CD4-positive, alpha-beta T cell (primary cell): ENCODE measurements at regions not wholly inside any gene's neighbourhood (a gene's known extent, or its start where the extent isn't known, plus 50 kb on each side); places are given as distances from the start of the nearest gene placed in this dataset.

Experiments
- ATAC-seq: fragments of 200-7000 bp; cut with Tn5 transposase; one replicate; pipeline ENCODE4 v1.10.0; 2022; ENCODE audit warnings: mild to moderate bottlenecking; ENCODE audit not compliant: poor library complexity
- CTCF ChIA-PET: fragments of 350-600 bp; sonication (Branson Sonifier 250); formaldehyde crosslinking; loops from one replicate; lab custom pipeline; 2021; ENCODE audit warnings: antibody characterized with exemption, inconsistent platforms; lab: Charles Lee
- POLR2A ChIA-PET: fragments of 350-600 bp; sonication (Branson Sonifier 250); formaldehyde crosslinking; loops from one replicate; lab custom pipeline; 2021; ENCODE audit warnings: antibody characterized with exemption, inconsistent platforms; lab: Charles Lee
- DNase-seq, 14 experiments: peaks; one replicate each; pipeline ENCODE4 v3.0.0-alpha.2; 2013 to 2020; ENCODE audit warnings: mixed read lengths in 2 of 14
- H3K27ac ChIP-seq, 2 donors: one replicate each; pipeline versions ENCODE4 v1.5.1 to v1.7.0; 2013; ENCODE audit warnings: low read length in 2 of 2, low read depth in 1 of 2, mild to moderate bottlenecking in 1 of 2
- H3K27me3 ChIP-seq, 2 experiments: 1 replicate in 1 of 2; 2 replicates in 1 of 2; pipeline versions ENCODE4 v1.6.1 to v1.7.0; 2013; ENCODE audit warnings: low read length in 2 of 2, control low read depth in 1 of 2, mild to moderate bottlenecking in 1 of 2, moderate library complexity in 1 of 2; ENCODE audit not compliant: insufficient read depth in 2 of 2, control insufficient read depth in 1 of 2
- H3K36me3 ChIP-seq: one replicate; pipeline ENCODE4 v1.6.1; 2013; ENCODE audit warnings: low read length, control low read depth; ENCODE audit not compliant: insufficient read depth
- H3K4me1 ChIP-seq: one replicate; pipeline ENCODE4 v1.6.1; 2013; ENCODE audit warnings: low read length, control low read depth; ENCODE audit not compliant: insufficient read depth
- H3K4me3 ChIP-seq: one replicate; pipeline ENCODE4 v1.5.1; 2013; ENCODE audit warnings: mild to moderate bottlenecking, low read length, moderate library complexity
- H3K9me3 ChIP-seq, 2 experiments: 1 replicate in 1 of 2; 2 replicates in 1 of 2; pipeline versions ENCODE4 v1.6.1 to v1.7.0; 2013; ENCODE audit warnings: low read length in 2 of 2, mild to moderate bottlenecking in 2 of 2, control low read depth in 1 of 2, moderate library complexity in 1 of 2; ENCODE audit not compliant: control insufficient read depth in 1 of 2, insufficient read depth in 1 of 2
- H3K27ac Mint-ChIP-seq: one replicate; pipeline ENCODE4 v1.8.0; 2020; ENCODE audit warnings: mixed read lengths
- H3K27me3 Mint-ChIP-seq: one replicate; pipeline ENCODE4 v1.8.0; 2021; ENCODE audit warnings: mixed read lengths
- H3K36me3 Mint-ChIP-seq: one replicate; pipeline ENCODE4 v1.8.0; 2021; ENCODE audit warnings: low read depth, mixed read lengths
- H3K4me1 Mint-ChIP-seq: one replicate; pipeline ENCODE4 v1.8.0; 2021; ENCODE audit warnings: low read depth, mixed read lengths
- H3K4me3 Mint-ChIP-seq: one replicate; pipeline ENCODE4 v1.8.0; 2020; ENCODE audit warnings: mild to moderate bottlenecking, mixed read lengths
- H3K9me3 Mint-ChIP-seq: one replicate; pipeline ENCODE4 v1.8.0; 2020; ENCODE audit warnings: mixed read lengths
- CTCF ChIP-seq: fragments of 200-600 bp; IDR thresholded peaks from one replicate; pipeline ENCODE4 v1.8.0; 2022; ENCODE audit warnings: antibody characterized with exemption, mild to moderate bottlenecking
- intact Hi-C, 2 experiments: fragments of 100-400 bp; cut with DNase I in 1 of 2; cut with micrococcal nuclease in 1 of 2; formaldehyde crosslinking; loops; one replicate each; pipeline versions ENCODE4 v1.15.1 to v1.9.0; 2023 to 2025; cut with DNase I, micrococcal nuclease

- Histone ChIP-seq H3K4me1 (no peaks in the 10 kb centered on the region), H3K27me3 (no peaks in the 10 kb centered on the region), H3K27ac (no peak overlapping the region), H3K4me3 (no peak overlapping the region), H3K36me3 (no peaks in the 10 kb centered on the region), H3K9me3 (no peaks in the 10 kb centered on the region)
- no peaks in the 10 kb centered on the region for H3K9me3 Mint-ChIP-seq
- no peak overlapping the region for H3K27ac Mint-ChIP-seq
- H3K4me3 Mint-ChIP-seq = no peak overlapping the region
- no peak for ATAC-seq
- no peak for DNase-seq
- intact Hi-C loops = no loop called here
- ChIA-PET POLR2A (no interaction called here), CTCF (no interaction called here)
- H3K4me1 Mint-ChIP-seq = no peaks in the 10 kb centered on the region
- TF ChIP-seq CTCF = no peak
- H3K27me3 Mint-ChIP-seq = no peaks in the 10 kb centered on the region
- H3K36me3 Mint-ChIP-seq = no peaks in the 10 kb centered on the region
Measured at GRCh38 chr6:82436740-82437139, 73.1 kb downstream of the TPBG start.

- ATAC-seq (no peak), DNase-seq (no peak)
- intact Hi-C loops = no loop called here
- Histone ChIP-seq H3K4me1 (no peaks in the 10 kb centered on the region), H3K4me3 (no peak overlapping the region), H3K27me3 (no peaks in the 10 kb centered on the region), H3K36me3 (no peaks in the 10 kb centered on the region), H3K9me3 (no peaks in the 10 kb centered on the region), H3K27ac (no peak overlapping the region)
- Mint-ChIP-seq H3K36me3 (no peaks in the 10 kb centered on the region), H3K9me3 (no peaks in the 10 kb centered on the region), H3K4me1 (no peaks in the 10 kb centered on the region), H3K27ac (no peak overlapping the region), H3K4me3 (no peak overlapping the region), H3K27me3 (no peaks in the 10 kb centered on the region)
- POLR2A ChIA-PET = no interaction called here
- no peak for TF ChIP-seq CTCF
- CTCF ChIA-PET = no interaction called here
Measured at GRCh38 chr6:82437701-82438100, 74.1 kb downstream of the TPBG start.

- no peak overlapping the region for H3K27ac ChIP-seq
- no peaks in the 10 kb centered on the region for H3K27me3 ChIP-seq
- ATAC-seq (no peak), DNase-seq (no peak)
- Mint-ChIP-seq H3K9me3 (no peaks in the 10 kb centered on the region), H3K4me1 (no peaks in the 10 kb centered on the region), H3K27me3 (no peaks in the 10 kb centered on the region), H3K36me3 (no peaks in the 10 kb centered on the region), H3K4me3 (no peak overlapping the region), H3K27ac (no peak overlapping the region)
- H3K4me3 ChIP-seq = no peak overlapping the region
- no peak for TF ChIP-seq CTCF
- H3K9me3 ChIP-seq = no peaks in the 10 kb centered on the region
- intact Hi-C loops = no loop called here
- H3K4me1 ChIP-seq = no peaks in the 10 kb centered on the region
- no peaks in the 10 kb centered on the region for H3K36me3 ChIP-seq
- ChIA-PET CTCF (interaction anchor here (0.6 kb wide), 1 partner anchor 594 kb away, joined by 3 read pairs; no protein-coding TSS in a partner anchor), POLR2A (no interaction called here)
Measured at GRCh38 chr6:82441047-82441855, 77.6 kb downstream of the TPBG start.
